BJ (cell line): ENCODE measurements at regions not wholly inside any gene's neighbourhood (a gene's known extent, or its start where the extent isn't known, plus 50 kb on each side); places are given as distances from the start of the nearest gene placed in this dataset.
"Not testable (repeated sequence)": the region's sequence is repeated elsewhere in the genome, so short reads cannot be mapped to it uniquely, and the experiment has no call there.

Source experiments
- CTCF ChIA-PET: fragments of 350-600 bp; formaldehyde crosslinking; extraction: SDS; loops from one replicate; lab custom pipeline; 2021; ENCODE audit warnings: antibody characterized with exemption, inconsistent platforms; lab: Yijun Ruan, JAX
- POLR2A ChIA-PET: fragments of 300-600 bp; sonication (Branson Sonifier 250); formaldehyde crosslinking; extraction: SDS; loops from one replicate; lab custom pipeline; 2021; ENCODE audit warnings: antibody characterized with exemption; lab: Charles Lee
- DNase-seq: peaks from one replicate; pipeline ENCODE4 v3.0.0-alpha.2; 2011; ENCODE audit warnings: low read depth
- H3K27me3 ChIP-seq: 2 replicates; pipeline ENCODE4 v1.6.0; 2011; ENCODE audit warnings: low read length; ENCODE audit not compliant: control insufficient read depth, insufficient read depth
- H3K36me3 ChIP-seq: 2 replicates; pipeline ENCODE4 v1.5.1; 2011; ENCODE audit warnings: low read length; ENCODE audit not compliant: control insufficient read depth, insufficient read depth
- H3K4me3 ChIP-seq: 2 replicates; pipeline ENCODE4 v1.5.1; 2011; ENCODE audit warnings: low read depth, mild to moderate bottlenecking, control low read depth, low read length
- CTCF ChIP-seq: IDR thresholded peaks from 2 replicates; pipeline ENCODE4 v1.5.1; 2011; ENCODE audit warnings: low read depth, mild to moderate bottlenecking, control low read depth, inconsistent platforms, low read length, moderate library complexity; ENCODE audit not compliant: insufficient read depth

- TF ChIP-seq CTCF: no peak
- Histone ChIP-seq H3K36me3 (no peaks in the 10 kb centered on the region), H3K27me3 (no peaks in the 10 kb centered on the region), H3K4me3 (no peak overlapping the region)
- no peak for DNase-seq
- ChIA-PET POLR2A (no interaction called here), CTCF (no interaction called here)
These were observed 156.0 kb downstream of the DEFB131A start for GRCh38 chr4:9600246-9600645.

DNA sequence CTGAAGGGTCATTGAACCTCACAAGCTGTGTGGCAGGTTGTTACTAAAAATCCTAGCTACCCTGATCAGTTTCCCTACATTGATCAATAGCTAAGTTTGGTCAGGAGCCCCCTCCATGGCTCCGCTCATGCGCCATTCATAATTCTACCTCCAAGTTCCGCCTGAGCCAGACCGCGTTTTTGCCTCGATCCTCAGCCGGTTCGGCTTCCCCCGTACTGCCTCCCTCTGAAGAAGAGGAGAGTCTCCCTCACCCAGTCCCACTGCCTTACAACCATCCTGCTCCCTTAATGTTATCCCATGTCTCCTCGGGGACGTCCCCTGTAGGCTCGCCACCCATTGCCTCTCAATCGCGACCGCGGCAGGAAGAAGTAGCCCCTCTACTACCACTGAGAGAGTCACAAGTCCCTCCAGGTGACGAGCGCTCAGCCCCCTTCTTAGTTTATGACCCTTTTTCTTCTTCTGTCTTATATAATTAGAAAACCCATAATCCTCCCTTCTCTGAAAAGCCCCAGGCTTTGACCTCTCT, 158.2 kb downstream of the DEFB131A start:
- POLR2A ChIA-PET: no interaction called here
- no peak for TF ChIP-seq CTCF
- CTCF ChIA-PET: no interaction called here

GRCh38 chr4:9604031-9604892, 160.0 kb downstream of the DEFB131A start:
- POLR2A ChIA-PET, DNase-seq, H3K27me3 ChIP-seq, H3K36me3 ChIP-seq, CTCF ChIA-PET, H3K4me3 ChIP-seq: not testable (repeated sequence)

More for the DNA sequence above, 158.2 kb downstream of the DEFB131A start:
- H3K27me3 ChIP-seq: no peaks in the 10 kb centered on the region
- H3K4me3 ChIP-seq: no peak overlapping the region
- DNase-seq: no peak
- no peaks in the 10 kb centered on the region for H3K36me3 ChIP-seq

- H3K36me3 ChIP-seq, H3K27me3 ChIP-seq, CTCF ChIA-PET, POLR2A ChIA-PET, DNase-seq, H3K4me3 ChIP-seq: not testable (repeated sequence)
These were observed 160.6 kb downstream of the DEFB131A start for GRCh38 chr4:9604893-9605190.

- TF ChIP-seq CTCF: no peak
- DNase-seq: no peak
- POLR2A ChIA-PET: no interaction called here
- Histone ChIP-seq H3K27me3 (no peaks in the 10 kb centered on the region), H3K36me3 (no peaks in the 10 kb centered on the region), H3K4me3 (no peak overlapping the region)
- CTCF ChIA-PET: no interaction called here
These were observed 164.1 kb downstream of the DEFB131A start for GRCh38 chr4:9608300-9608699.

- H3K27me3 ChIP-seq, H3K4me3 ChIP-seq, DNase-seq, CTCF ChIA-PET, H3K36me3 ChIP-seq: not testable (repeated sequence)
- POLR2A ChIA-PET: interaction anchor here (0.7 kb wide), 1 partner anchor 21 kb away, joined by 10 read pairs; no protein-coding TSS in a partner anchor
These were observed 166.1 kb downstream of the DEFB131A start for GRCh38 chr4:9610321-9610720.
